Transverse colon (tissue), 4 donors: ENCODE measurements at regions not wholly inside any gene's neighbourhood (a gene's known extent, or its start where the extent isn't known, plus 50 kb on each side); places are given as distances from the start of the nearest gene placed in this dataset.

Experiments
- DNase-seq: peaks from one replicate; pipeline ENCODE4 v3.0.0-alpha.2; 2019
- H3K27ac ChIP-seq, 4 donors: fragments of 200-600 bp; sonication (generic); 2 replicates each; pipeline ENCODE4 v1.5.1; 2016 to 2018; ENCODE audit warnings: inconsistent platforms in 4 of 4
- H3K27me3 ChIP-seq: fragments of 200-600 bp; sonication (generic); 2 replicates; pipeline ENCODE4 v1.5.1; 2017; ENCODE audit warnings: inconsistent platforms
- H3K36me3 ChIP-seq, 4 donors: fragments of 200-600 bp; sonication (generic); 2 replicates each; pipeline ENCODE4 v1.5.1; 2017 to 2019; ENCODE audit warnings: inconsistent platforms in 4 of 4
- H3K4me1 ChIP-seq, 4 donors: fragments of 200-600 bp; sonication (generic); 2 replicates each; pipeline ENCODE4 v1.5.1; 2017 to 2020; ENCODE audit warnings: inconsistent platforms in 4 of 4
- H3K4me3 ChIP-seq, 4 donors: fragments of 200-600 bp; sonication (generic); 1 replicate in 1 of 4; 2 replicates in 3 of 4; pipeline versions ENCODE4 v1.5.1 to v1.6.1; 2017 to 2019; ENCODE audit warnings: inconsistent platforms in 4 of 4
- H3K9me3 ChIP-seq, 2 donors: fragments of 200-600 bp; sonication (generic); 2 replicates each; pipeline ENCODE4 v1.5.1; 2017 to 2019; ENCODE audit warnings: inconsistent platforms in 2 of 2
- EP300 ChIP-seq: sonication (generic); formaldehyde crosslinking; IDR thresholded peaks from one replicate; pipeline ENCODE4 v1.6.1; 2017; ENCODE audit warnings: antibody characterized with exemption, low read depth
- POLR2A ChIP-seq: fragments of 450-650 bp; IDR thresholded peaks from one replicate; pipeline ENCODE4 v1.6.1; 2016; ENCODE audit warnings: antibody characterized with exemption, mild to moderate bottlenecking, moderate library complexity
- POLR2AphosphoS5 ChIP-seq, 3 donors: sonication (generic); formaldehyde crosslinking; IDR thresholded peaks; one replicate each; pipeline ENCODE4 v1.6.1; 2016; ENCODE audit warnings: antibody characterized with exemption in 3 of 3
- WGBS, 2 donors: methylation state at CpG; one replicate each; pipeline ENCODE4 v1.1.5; 2018; ENCODE audit warnings: low coverage in 1 of 2; 5-methylcytosine and 5-hydroxymethylcytosine counted together
- in situ Hi-C, 4 donors: fragments of 200-750 bp; cut with MboI; loops; one replicate each; pipeline versions ENCODE4 v1.15.0 to v1.15.1; 2017; ENCODE audit warnings: low sequenced_read_pairs in 3 of 4, low pct_ligation_motif_present in 1 of 4, low pct_unique_long_range_greater_than_20kb in 1 of 4
- intact Hi-C: fragments of 100-400 bp; cut with DNase I; formaldehyde crosslinking; loops from one replicate; pipeline ENCODE4 v1.15.1; 2023; ENCODE audit warnings: low total_unique reads
- TF ChIP-seq, protein P1 (sequence below), 5 experiments: fragments of 200-600 bp in 3 of 5; fragments of 450-650 bp in 2 of 5; sonication (generic) in 3 of 5; IDR thresholded peaks; 1 replicate in 2 of 5; 2 replicates in 3 of 5; pipeline ENCODE4 v1.5.1; 2016 to 2017; ENCODE audit warnings: antibody characterized with exemption in 5 of 5, inconsistent platforms in 3 of 5, mild to moderate bottlenecking in 2 of 5, moderate library complexity in 1 of 5

DNA sequence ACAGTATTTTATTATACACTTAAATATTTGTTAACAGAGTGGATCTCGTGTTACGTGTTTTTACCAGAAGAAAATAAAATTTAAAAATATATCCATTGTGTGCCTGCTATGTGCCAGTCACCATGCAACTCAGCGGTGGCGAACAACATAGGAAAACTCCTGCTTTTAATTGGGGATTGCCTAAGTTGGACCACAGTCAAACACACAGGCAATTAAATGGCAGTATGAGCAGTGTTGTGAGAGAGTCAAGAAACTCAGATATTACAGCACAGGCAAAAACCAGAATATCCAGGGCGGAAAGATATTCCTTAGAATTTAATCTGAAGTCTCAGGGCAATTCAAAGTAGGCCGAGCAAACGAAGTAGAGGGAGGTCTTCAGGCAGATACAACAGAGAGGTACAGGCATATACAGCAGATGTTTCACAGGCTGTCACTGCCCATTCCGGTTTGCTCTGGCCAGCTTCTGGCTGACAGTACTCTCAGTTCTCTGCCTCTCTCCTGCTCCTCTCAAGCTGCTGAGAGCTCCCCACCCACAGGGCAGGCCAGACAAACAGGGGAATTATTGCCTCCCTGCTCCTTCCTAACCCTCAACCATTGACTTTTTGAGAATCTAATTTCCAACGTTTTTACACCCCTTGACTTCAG lies 540.2 kb upstream of the TMEM132C start:
- Histone ChIP-seq H3K4me3 (no peak overlapping the region), H3K36me3 (no peaks in the 10 kb centered on the region), H3K4me1 (no peaks in the 10 kb centered on the region), H3K9me3 (no peaks in the 10 kb centered on the region), H3K27me3 (no peaks in the 10 kb centered on the region), H3K27ac (no peak overlapping the region)
- intact Hi-C loops (no loop called here), in situ Hi-C loops (no loop called here)
- no peak for DNase-seq
- TF ChIP-seq, protein P1, sequence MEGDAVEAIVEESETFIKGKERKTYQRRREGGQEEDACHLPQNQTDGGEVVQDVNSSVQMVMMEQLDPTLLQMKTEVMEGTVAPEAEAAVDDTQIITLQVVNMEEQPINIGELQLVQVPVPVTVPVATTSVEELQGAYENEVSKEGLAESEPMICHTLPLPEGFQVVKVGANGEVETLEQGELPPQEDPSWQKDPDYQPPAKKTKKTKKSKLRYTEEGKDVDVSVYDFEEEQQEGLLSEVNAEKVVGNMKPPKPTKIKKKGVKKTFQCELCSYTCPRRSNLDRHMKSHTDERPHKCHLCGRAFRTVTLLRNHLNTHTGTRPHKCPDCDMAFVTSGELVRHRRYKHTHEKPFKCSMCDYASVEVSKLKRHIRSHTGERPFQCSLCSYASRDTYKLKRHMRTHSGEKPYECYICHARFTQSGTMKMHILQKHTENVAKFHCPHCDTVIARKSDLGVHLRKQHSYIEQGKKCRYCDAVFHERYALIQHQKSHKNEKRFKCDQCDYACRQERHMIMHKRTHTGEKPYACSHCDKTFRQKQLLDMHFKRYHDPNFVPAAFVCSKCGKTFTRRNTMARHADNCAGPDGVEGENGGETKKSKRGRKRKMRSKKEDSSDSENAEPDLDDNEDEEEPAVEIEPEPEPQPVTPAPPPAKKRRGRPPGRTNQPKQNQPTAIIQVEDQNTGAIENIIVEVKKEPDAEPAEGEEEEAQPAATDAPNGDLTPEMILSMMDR (IDR thresholded peaks at IDR 0.05), result no peak
- TF ChIP-seq POLR2A (no peak), EP300 (no peak), POLR2AphosphoS5 (IDR thresholded peaks at IDR 0.05) (no peak)
- WGBS, 2 donors, result 61 to 66% methylated on average over 7 to 9 of the region's 9 CpGs

DNA sequence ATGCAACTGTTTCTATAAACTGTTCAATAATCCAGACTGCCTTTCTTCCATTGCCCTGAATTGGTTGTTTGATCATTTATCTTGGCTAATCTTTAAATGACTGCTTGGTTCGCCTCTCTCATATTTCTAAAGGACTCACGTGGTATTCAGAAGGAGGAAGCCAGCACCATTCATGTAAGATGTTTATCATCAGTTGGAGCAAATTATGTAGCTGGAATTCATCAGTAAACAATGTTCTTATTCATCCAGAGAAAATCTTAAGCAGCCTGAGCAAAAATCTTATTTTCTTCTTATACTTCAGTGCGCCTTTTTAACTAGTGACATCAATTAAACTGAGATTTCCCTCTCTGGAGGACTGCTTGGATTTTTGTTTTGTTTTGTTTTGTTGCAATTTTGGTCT lies 538.7 kb upstream of the TMEM132C start:
- no peaks in the 10 kb centered on the region for H3K9me3 ChIP-seq
- TF ChIP-seq POLR2AphosphoS5 (IDR thresholded peaks at IDR 0.05), result no peak
- intact Hi-C loops (no loop called here), in situ Hi-C loops (no loop called here)
- no peak overlapping the region for H3K27ac ChIP-seq
- H3K4me3 ChIP-seq, result no peak overlapping the region
- no peaks in the 10 kb centered on the region for H3K4me1 ChIP-seq
- DNase-seq, result no peak
- H3K27me3 ChIP-seq, result no peaks in the 10 kb centered on the region
- WGBS, 2 donors, result 52 to 59% methylated on average over 3 of the region's 3 CpGs
- no peaks in the 10 kb centered on the region for H3K36me3 ChIP-seq

DNA sequence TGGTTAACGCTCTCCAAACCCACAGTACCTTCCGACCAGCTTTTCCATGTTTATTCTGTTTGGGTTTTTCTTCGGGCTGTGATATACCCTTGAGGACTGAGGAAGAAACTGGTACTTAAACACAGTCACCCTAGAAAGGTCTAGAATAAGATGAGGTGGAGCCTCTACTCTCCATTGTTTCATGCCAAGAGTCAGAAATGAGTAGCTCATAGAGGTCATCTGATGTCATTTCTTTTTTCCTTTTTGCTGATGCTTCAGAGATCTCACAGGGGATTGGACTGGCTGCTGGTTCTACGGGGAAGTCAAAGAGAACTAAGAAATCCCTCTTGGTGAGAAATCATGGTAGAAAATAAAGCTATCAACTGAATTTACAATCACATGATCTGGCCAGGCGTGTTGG lies 538.2 kb upstream of the TMEM132C start:
- TF ChIP-seq POLR2AphosphoS5 (IDR thresholded peaks at IDR 0.05) (no peak), EP300 (no peak), POLR2A (no peak)
- TF ChIP-seq, protein P1 (IDR thresholded peaks at IDR 0.05), result no peak
- intact Hi-C loops (no loop called here), in situ Hi-C loops (no loop called here)

DNA sequence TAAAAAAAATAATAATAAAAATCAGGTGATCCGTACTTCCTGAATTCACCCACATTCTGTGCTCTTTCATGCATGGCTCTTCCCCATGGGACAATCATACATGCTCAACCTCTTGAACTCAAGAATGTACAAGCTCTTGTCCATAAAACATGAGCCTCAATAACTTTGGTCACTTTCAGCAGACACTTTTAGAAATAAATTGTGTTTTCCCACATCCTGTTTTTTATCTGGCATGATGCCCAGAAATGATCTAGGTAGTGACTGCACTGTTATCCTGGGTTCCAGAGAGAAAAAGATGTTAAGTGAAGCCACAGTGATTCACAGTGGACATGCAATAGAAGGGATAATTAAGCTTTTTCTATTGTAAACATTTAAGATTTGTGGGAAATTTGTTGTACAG lies 537.6 kb upstream of the TMEM132C start:
- no peaks in the 10 kb centered on the region for H3K4me1 ChIP-seq
- no peaks in the 10 kb centered on the region for H3K9me3 ChIP-seq
- in situ Hi-C loops (no loop called here), intact Hi-C loops (no loop called here)
- H3K27ac ChIP-seq, result no peak overlapping the region
- no peaks in the 10 kb centered on the region for H3K36me3 ChIP-seq
- 69 to 88% methylated on average over 1 of the region's 1 CpG for WGBS, 2 donors
- no peak overlapping the region for H3K4me3 ChIP-seq
- DNase-seq, result no peak
- H3K27me3 ChIP-seq, result no peaks in the 10 kb centered on the region
- TF ChIP-seq POLR2AphosphoS5 (IDR thresholded peaks at IDR 0.05), result no peak
- no peak for TF ChIP-seq EP300
- no peak for TF ChIP-seq POLR2A
- TF ChIP-seq, protein P1 (IDR thresholded peaks at IDR 0.05), result no peak

More for the DNA sequence above, 538.2 kb upstream of the TMEM132C start:
- 50 to 82% methylated on average over 2 to 5 of the region's 5 CpGs for whole genome bisulfite sequencing, 2 donors
- DNase-seq, result no peak
- no peaks in the 10 kb centered on the region for H3K4me1 ChIP-seq
- H3K27ac ChIP-seq, result no peak overlapping the region
- no peaks in the 10 kb centered on the region for H3K36me3 ChIP-seq
- H3K27me3 ChIP-seq, result no peaks in the 10 kb centered on the region
- H3K4me3 ChIP-seq, result no peak overlapping the region
- no peaks in the 10 kb centered on the region for H3K9me3 ChIP-seq

DNA sequence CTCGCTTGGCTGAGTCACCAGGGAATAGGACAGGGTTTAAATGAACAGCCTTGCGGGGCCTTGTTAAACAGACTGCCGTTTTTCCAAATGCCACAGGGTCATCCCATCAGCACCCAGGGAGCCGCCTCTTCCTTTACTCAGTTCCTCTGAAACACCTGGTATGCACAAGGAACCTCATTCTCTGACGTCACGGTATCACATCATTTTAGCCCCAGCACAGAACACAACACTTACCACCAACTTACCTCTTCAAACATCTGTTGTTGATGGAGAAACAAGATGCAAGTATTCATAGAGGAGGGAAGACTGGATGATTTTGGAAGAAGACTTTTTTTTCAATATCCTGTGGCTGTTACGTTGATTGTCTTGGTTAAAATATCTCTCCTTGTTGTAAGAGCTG lies 535.3 kb upstream of the TMEM132C start:
- Histone ChIP-seq H3K4me3 (no peak overlapping the region), H3K27me3 (no peaks in the 10 kb centered on the region), H3K36me3 (no peaks in the 10 kb centered on the region), H3K9me3 (no peaks in the 10 kb centered on the region), H3K4me1 (no peaks in the 10 kb centered on the region), H3K27ac (no peak overlapping the region)
- intact Hi-C loops, result no loop called here
- DNase-seq, result no peak
- TF ChIP-seq POLR2AphosphoS5 (IDR thresholded peaks at IDR 0.05) (no peak), EP300 (no peak), POLR2A (no peak)
- TF ChIP-seq, protein P1 (IDR thresholded peaks at IDR 0.05), result no peak
- in situ Hi-C loops, result no loop called here
- 43 to 60% methylated on average over 1 to 7 of the region's 7 CpGs for WGBS, 2 donors
